ENCODE measurements at regions not wholly inside any gene's neighbourhood (a gene's known extent, or its start where the extent isn't known, plus 50 kb on each side); places are given as distances from the start of the nearest gene placed in this dataset.

- Histone ChIP-seq H3K27ac (ENCODE audit: control insufficient read depth, insufficient read depth, low read length) (no peak overlapping the region), H3K4me3 (ENCODE audit: control insufficient read depth in 2 of 3, extremely low read depth in 1 of 3, insufficient read depth in 2 of 3, low read depth in 1 of 3, low read length in 3 of 3) (no peak overlapping the region), H3K4me1 (ENCODE audit: control insufficient read depth, extremely low read depth, insufficient read depth, low read length) (peaks cover 5% of the 10 kb centered on the region), H3K36me3 (ENCODE audit: control insufficient read depth in 2 of 2, extremely low read depth in 1 of 2, insufficient read depth in 2 of 2, low read length in 2 of 2) (no peaks in the 10 kb centered on the region), H3K9me3 (ENCODE audit: control insufficient read depth, low read depth, low read length) (no peaks in the 10 kb centered on the region), H3K9me1 (ENCODE audit: control insufficient read depth, extremely low read depth, insufficient read depth, low read length) (no peaks in the 10 kb centered on the region), H3K79me2 (ENCODE audit: control insufficient read depth, insufficient read depth, low read length) (no peaks in the 10 kb centered on the region), H2AFZ (ENCODE audit: control insufficient read depth, low read length) (no peak overlapping the region), H3K27me3 (ENCODE audit: control insufficient read depth, extremely low read depth, insufficient read depth, low read length) (no peaks in the 10 kb centered on the region), H3K9ac (ENCODE audit: control insufficient read depth, extremely low read depth, insufficient read depth, low read length) (no peak overlapping the region), H3K4me2 (ENCODE audit: control insufficient read depth, extremely low read depth, insufficient read depth, low read depth, low read length) (no peak overlapping the region), H4K20me1 (ENCODE audit: control insufficient read depth, extremely low read depth, insufficient read depth, low read length) (no peaks in the 10 kb centered on the region)
- DNase-seq (ENCODE audit: low read depth, low spot score) (no peak), FAIRE-seq (peak; percentile 76)
- dilution Hi-C loops (cut with MboI; ENCODE audit: extremely low pct_ligation_motif_present, low sequenced_read_pairs), result no loop called here
- TF ChIP-seq CTCF (optimal IDR thresholded peaks at IDR 0.05 in 1 of 3, IDR thresholded peaks at IDR 0.05 in 1 of 3, conservative IDR thresholded peaks at IDR 0.05 in 1 of 3; ENCODE audit: extremely low read depth in 1 of 3, insufficient read depth in 2 of 3, low read length in 3 of 3), result no peak
- TF ChIP-seq EZH2 (IDR thresholded peaks at IDR 0.05; ENCODE audit: low read length), result no peak
Measured at GRCh38 chr5:58394339-58394738, 65.5 kb downstream of the PLK2 start.

- Histone ChIP-seq H4K20me1 (ENCODE audit: control insufficient read depth, extremely low read depth, insufficient read depth, low read length) (no peaks in the 10 kb centered on the region), H3K4me3 (ENCODE audit: control insufficient read depth in 2 of 3, extremely low read depth in 1 of 3, insufficient read depth in 2 of 3, low read depth in 1 of 3, low read length in 3 of 3) (no peak overlapping the region), H3K9ac (ENCODE audit: control insufficient read depth, extremely low read depth, insufficient read depth, low read length) (no peak overlapping the region), H3K27me3 (ENCODE audit: control insufficient read depth, extremely low read depth, insufficient read depth, low read length) (no peaks in the 10 kb centered on the region), H3K4me1 (ENCODE audit: control insufficient read depth, extremely low read depth, insufficient read depth, low read length) (peaks cover 5% of the 10 kb centered on the region), H2AFZ (ENCODE audit: control insufficient read depth, low read length) (no peak overlapping the region), H3K79me2 (ENCODE audit: control insufficient read depth, insufficient read depth, low read length) (no peaks in the 10 kb centered on the region), H3K4me2 (ENCODE audit: control insufficient read depth, extremely low read depth, insufficient read depth, low read depth, low read length) (no peak overlapping the region), H3K27ac (ENCODE audit: control insufficient read depth, insufficient read depth, low read length) (no peak overlapping the region), H3K9me3 (ENCODE audit: control insufficient read depth, low read depth, low read length) (no peaks in the 10 kb centered on the region), H3K9me1 (ENCODE audit: control insufficient read depth, extremely low read depth, insufficient read depth, low read length) (no peaks in the 10 kb centered on the region), H3K36me3 (ENCODE audit: control insufficient read depth in 2 of 2, extremely low read depth in 1 of 2, insufficient read depth in 2 of 2, low read length in 2 of 2) (no peaks in the 10 kb centered on the region)
- dilution Hi-C loops (cut with MboI; ENCODE audit: extremely low pct_ligation_motif_present, low sequenced_read_pairs), result no loop called here
- FAIRE-seq (peak; percentile 83), DNase-seq (ENCODE audit: low read depth, low spot score) (no peak)
- TF ChIP-seq CTCF (optimal IDR thresholded peaks at IDR 0.05 in 1 of 3, IDR thresholded peaks at IDR 0.05 in 1 of 3, conservative IDR thresholded peaks at IDR 0.05 in 1 of 3; ENCODE audit: extremely low read depth in 1 of 3, insufficient read depth in 2 of 3, low read length in 3 of 3) (no peak), EZH2 (IDR thresholded peaks at IDR 0.05; ENCODE audit: low read length) (no peak)
Measured at GRCh38 chr5:58393716-58394115, 66.2 kb downstream of the PLK2 start.
